Stimulated activated CD4-positive, alpha-beta T cell treated with anti-CD3 and anti-CD28 coated beads, Interleukin-15, amount 100 ng/mL, for 24 hours (primary cell): ENCODE measurements at regions not wholly inside any gene's neighbourhood (a gene's known extent, or its start where the extent isn't known, plus 50 kb on each side); places are given as distances from the start of the nearest gene placed in this dataset.
"Not testable (repeated sequence)": the region's sequence is repeated elsewhere in the genome, so short reads cannot be mapped to it uniquely, and the experiment has no call there.

Experiments used
- DNase-seq: peaks from one replicate; pipeline ENCODE4 v3.0.0-alpha.2; 2020

DNA sequence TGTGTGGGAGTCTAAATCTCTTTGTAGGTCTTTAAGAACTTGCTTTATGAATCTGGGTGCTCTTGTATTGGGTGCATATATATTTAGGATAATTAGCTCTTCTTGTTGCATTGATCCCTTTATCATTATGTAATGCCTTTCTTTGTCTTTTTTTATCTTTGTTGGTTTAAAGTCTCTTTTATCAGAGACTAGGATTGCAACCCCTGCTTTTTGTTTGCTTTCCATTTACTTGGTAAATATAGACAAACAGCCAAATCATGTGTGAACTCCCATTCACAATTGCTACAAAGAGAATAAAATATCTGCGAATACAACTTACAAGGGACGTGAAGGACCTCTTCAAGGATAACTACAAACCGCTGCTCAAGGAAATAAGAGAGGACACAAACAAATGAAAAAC is 198.2 kb upstream of the APCDD1 start:
- DNase-seq, result not testable (repeated sequence)

GRCh38 chr18:10258836-10259474 is 195.5 kb upstream of the APCDD1 start:
- no peak for DNase-seq

DNA sequence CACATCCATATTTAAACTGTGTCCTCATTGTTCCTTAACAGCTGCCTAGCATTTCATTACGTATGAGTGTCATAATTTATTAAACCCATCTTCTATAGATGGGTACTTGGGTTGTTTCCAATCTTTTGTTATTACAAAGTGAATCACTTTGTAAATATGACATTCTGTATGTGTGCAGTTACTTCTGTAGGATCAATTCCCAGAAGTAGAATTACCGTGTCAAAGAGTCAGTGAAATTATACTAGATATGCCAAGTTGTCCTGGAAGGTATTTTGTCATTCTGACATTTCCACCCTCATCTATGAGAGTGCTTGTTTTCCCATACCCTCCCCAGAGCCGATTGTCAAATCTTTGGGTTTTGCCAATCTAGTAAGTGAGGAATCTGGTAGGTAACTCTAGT is 194.5 kb upstream of the APCDD1 start:
- no peak for DNase-seq

- no peak for DNase-seq
Observed at GRCh38 chr18:10261344-10262276, 192.8 kb upstream of the APCDD1 start.

GRCh38 chr18:10262566-10262965 is 191.9 kb upstream of the APCDD1 start:
- DNase-seq, result no peak

DNA sequence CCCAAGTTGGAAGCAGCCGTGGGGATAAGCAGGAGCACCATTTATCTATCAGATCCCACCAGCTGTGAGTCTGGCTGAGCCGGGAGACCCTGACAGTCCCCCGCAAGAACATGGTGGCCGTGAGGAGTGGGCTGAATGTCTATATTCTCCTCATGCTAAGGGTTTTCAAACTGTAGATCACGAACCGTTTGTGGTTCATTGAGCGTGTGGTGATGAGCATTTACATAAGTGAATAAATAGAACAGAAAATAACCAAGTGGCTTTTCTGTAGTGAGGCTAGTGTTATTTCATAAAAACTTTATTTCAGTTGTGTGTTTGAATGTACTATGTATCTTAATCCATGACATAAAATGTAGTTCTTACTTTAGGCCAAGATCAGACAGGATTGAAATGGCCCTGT is 190.2 kb upstream of the APCDD1 start:
- no peak for DNase-seq

DNA sequence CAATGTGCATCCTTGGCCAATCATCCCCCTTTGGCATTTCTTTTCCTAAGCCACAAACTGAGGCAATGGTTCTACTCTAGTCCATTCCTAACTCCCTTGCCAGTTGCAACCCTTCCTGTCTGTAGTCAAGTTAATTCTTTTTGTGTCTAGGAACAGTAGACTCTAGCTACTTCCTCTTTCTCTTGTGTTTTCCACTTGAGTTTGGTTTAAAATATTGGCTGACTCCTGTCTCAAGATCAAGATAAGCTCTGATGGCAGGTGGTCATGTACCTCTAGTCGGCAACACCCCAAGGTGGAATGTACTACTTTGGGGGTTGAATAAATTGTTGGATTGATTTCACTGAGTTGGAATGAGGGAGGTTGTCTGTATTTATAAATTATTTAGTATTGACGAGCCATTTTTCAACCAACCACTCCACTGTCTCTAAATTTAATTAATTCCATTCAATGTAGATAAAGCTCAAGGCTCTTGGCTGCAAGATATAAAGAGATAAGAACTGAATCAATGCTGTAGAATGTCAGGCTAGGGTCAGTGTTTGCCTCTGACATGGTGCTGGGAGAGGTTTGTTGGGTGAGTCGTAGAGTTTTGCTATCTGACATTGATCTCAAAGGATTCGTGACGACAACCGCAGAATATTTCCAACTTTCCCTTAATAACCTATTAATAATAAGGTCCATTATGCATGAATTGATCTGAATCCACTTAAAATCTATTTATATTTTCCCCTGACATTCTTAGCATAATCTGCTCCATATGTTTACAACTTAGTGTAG is 188.7 kb upstream of the APCDD1 start:
- no peak for DNase-seq

DNA sequence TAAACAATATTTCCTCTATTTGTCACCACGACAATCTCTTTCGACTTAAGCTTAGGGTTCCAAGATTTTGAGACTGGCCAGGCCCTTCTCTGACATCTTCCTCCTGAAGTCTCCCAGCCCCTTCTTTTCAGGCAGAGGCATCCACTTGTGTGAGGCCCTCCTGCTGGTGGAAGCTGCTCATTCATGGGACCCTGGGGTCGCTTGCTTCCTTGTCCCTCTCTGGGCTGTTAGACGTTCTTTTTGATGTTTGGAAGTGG is 188.2 kb upstream of the APCDD1 start:
- DNase-seq, result no peak

- DNase-seq, result no peak
Observed at GRCh38 chr18:10269261-10269660, 185.2 kb upstream of the APCDD1 start.

GRCh38 chr18:10270151-10270571 is 184.3 kb upstream of the APCDD1 start:
- no peak for DNase-seq

DNA sequence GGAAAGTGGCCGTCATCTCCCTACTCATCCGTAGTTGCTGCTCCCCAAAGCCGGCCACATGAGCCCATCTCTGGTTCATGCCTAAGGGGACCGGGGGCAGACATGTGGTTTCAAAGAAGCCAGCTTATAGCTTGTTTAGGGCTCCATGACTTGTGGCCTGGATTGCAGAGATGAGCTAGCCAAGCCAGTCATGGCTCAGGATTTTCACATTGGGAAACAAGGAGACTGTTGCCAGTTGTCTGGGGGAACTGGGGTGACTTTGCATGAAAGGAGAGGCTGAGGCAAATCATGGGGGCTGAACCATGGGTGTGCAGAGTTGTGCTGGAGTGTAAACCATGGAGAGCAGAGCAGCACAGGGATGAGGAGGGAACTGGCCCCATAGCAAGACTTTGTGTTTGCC is 183.0 kb upstream of the APCDD1 start:
- no peak for DNase-seq

DNA sequence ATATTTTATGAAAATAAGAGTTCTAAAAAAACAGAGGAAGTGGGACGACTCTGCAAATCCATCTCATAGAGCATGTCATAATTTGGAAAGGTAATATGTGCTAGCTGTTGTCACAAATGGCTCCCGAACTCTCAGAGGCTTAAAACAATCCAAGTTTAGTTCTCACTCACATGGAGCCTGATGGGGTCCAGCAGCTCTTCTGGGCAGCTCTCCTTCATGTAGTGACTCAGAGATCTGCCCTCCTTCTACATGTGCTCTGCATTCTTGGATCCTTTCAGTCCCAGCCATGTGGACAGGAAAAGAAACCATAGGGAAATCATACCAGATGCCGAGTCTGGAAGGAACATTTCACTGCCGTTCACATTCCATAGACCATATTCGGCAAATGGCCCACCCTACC is 180.1 kb upstream of the APCDD1 start:
- DNase-seq, result no peak

DNA sequence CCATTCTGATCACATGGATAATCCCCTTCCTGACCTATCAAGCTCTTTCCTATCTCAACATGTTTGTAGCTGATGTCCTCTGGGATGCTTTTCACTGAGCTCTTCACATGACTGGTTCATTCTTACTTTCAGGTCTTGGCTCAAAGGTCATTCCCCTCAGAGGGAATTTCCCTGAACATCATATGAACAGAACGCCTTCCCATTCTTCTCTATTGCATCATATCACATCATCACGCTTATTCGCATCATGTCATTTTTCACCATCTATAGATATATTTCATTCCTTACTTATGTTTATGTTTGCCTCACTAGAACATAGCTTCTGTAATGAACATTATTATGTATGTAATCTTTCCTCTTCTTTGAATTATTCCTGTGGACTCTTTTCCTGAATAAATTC is 178.9 kb upstream of the APCDD1 start:
- DNase-seq, result no peak

- no peak for DNase-seq
Observed at GRCh38 chr18:10278265-10278664, 176.2 kb upstream of the APCDD1 start.

GRCh38 chr18:10279471-10279870 is 175.0 kb upstream of the APCDD1 start:
- no peak for DNase-seq

- DNase-seq, result no peak
Observed at GRCh38 chr18:10279905-10280644, 174.4 kb upstream of the APCDD1 start.

- no peak for DNase-seq
Observed at GRCh38 chr18:10284540-10285282, 169.7 kb upstream of the APCDD1 start.

- DNase-seq, result no peak
Observed at GRCh38 chr18:10285283-10285640, 169.2 kb upstream of the APCDD1 start.

- no peak for DNase-seq
Observed at GRCh38 chr18:10286580-10287150, 167.8 kb upstream of the APCDD1 start.

- DNase-seq, result no peak
Observed at GRCh38 chr18:10289251-10289650, 165.2 kb upstream of the APCDD1 start.

GRCh38 chr18:10289951-10290637 is 164.3 kb upstream of the APCDD1 start:
- DNase-seq, result no peak
